ENCODE measurements at regions not wholly inside any gene's neighbourhood (a gene's known extent, or its start where the extent isn't known, plus 50 kb on each side); places are given as distances from the start of the nearest gene placed in this dataset.

- Histone ChIP-seq H3K9me3 (peaks cover 0 to 17% (median 2%) of the 10 kb centered on the region in 11 donors), H3K27me3 (peaks cover 0 to 42% (median 0%) of the 10 kb centered on the region in 7 donors)
- no peak for ATAC-seq
These were observed 274.8 kb downstream of the TFAP2C start for GRCh38 chr20:56903858-56904257.

GRCh38 chr20:56909918-56910714 is 281.0 kb downstream of the TFAP2C start:
- no peak for TF ChIP-seq CTCF (IDR thresholded peaks at IDR 0.05)
- peaks cover 0 to 42% (median 11%) of the 10 kb centered on the region in 7 donors for H3K27me3 ChIP-seq
- H3K27ac ChIP-seq, result no peak overlapping the region
- WGBS, 2 donors, result 55 to 57% methylated on average over 16 of the region's 16 CpGs
- DNase-seq (no peak), ATAC-seq (no peak)
- peaks cover 0 to 4% (median 0%) of the 10 kb centered on the region in 11 donors for H3K9me3 ChIP-seq
- no peak overlapping the region for H3K4me3 ChIP-seq
- H3K36me3 ChIP-seq, result no peaks in the 10 kb centered on the region
- intact Hi-C loops (cut with DNase I), result no loop called here
- no peaks in the 10 kb centered on the region for H3K4me1 ChIP-seq

More at GRCh38 chr20:56903858-56904257, 274.8 kb downstream of the TFAP2C start:
- no peaks in the 10 kb centered on the region for H3K36me3 ChIP-seq
- no peak for DNase-seq
- intact Hi-C loops (cut with DNase I), result no loop called here
- WGBS, 2 donors, result 47 to 50% methylated on average over 4 of the region's 4 CpGs
- H3K27ac ChIP-seq, result no peak overlapping the region
- no peaks in the 10 kb centered on the region for H3K4me1 ChIP-seq
- no peak for TF ChIP-seq CTCF (IDR thresholded peaks at IDR 0.05)
- no peak overlapping the region for H3K4me3 ChIP-seq

- Histone ChIP-seq H3K4me3 (no peak overlapping the region), H3K36me3 (no peaks in the 10 kb centered on the region), H3K9me3 (no peaks in the 10 kb centered on the region), H3K4me1 (no peaks in the 10 kb centered on the region), H3K27me3 (peaks cover 0 to 45% (median 17%) of the 10 kb centered on the region in 7 donors), H3K27ac (no peak overlapping the region)
- TF ChIP-seq CTCF (IDR thresholded peaks at IDR 0.05), result no peak
- no peak for DNase-seq
- intact Hi-C loops (cut with DNase I), result no loop called here
- no peak for ATAC-seq
- WGBS, 2 donors, result 73 to 74% methylated on average over 18 of the region's 18 CpGs
These were observed 282.8 kb downstream of the TFAP2C start for GRCh38 chr20:56911946-56912345.

- intact Hi-C loops (cut with DNase I), result no loop called here
- WGBS, 2 donors, result 79 to 81% methylated on average over 5 of the region's 5 CpGs
These were observed 285.4 kb downstream of the TFAP2C start for GRCh38 chr20:56914532-56914931.

More at GRCh38 chr20:56914532-56914931, 285.4 kb downstream of the TFAP2C start:
- Histone ChIP-seq H3K9me3 (no peaks in the 10 kb centered on the region), H3K27me3 (peaks cover 0 to 49% (median 17%) of the 10 kb centered on the region in 7 donors), H3K4me1 (no peaks in the 10 kb centered on the region), H3K36me3 (no peaks in the 10 kb centered on the region), H3K4me3 (no peak overlapping the region), H3K27ac (no peak overlapping the region)
- no peak for TF ChIP-seq CTCF (IDR thresholded peaks at IDR 0.05)
- DNase-seq (no peak), ATAC-seq (no peak)
